NT2/D1 (cell line): ENCODE measurements at regions not wholly inside any gene's neighbourhood (a gene's known extent, or its start where the extent isn't known, plus 50 kb on each side); places are given as distances from the start of the nearest gene placed in this dataset.

Source experiments
- SUZ12 ChIP-seq: IDR thresholded peaks from 2 replicates; pipeline ENCODE4 v1.6.1; 2011; ENCODE audit not compliant: insufficient read length, insufficient read depth; ENCODE audit errors: extremely low read depth
- ZNF274 ChIP-seq: IDR thresholded peaks from 2 replicates; pipeline ENCODE4 v1.6.1; 2011; ENCODE audit warnings: mild to moderate bottlenecking, low read depth, low read length

GRCh38 chr20:57062696-57063270 lies 203.7 kb downstream of the BMP7 start:
- TF ChIP-seq ZNF274, result no peak
- TF ChIP-seq SUZ12, result no peak
